ENCODE measurements at regions not wholly inside any gene's neighbourhood (a gene's known extent, or its start where the extent isn't known, plus 50 kb on each side); places are given as distances from the start of the nearest gene placed in this dataset.
"Not testable (repeated sequence)": the region's sequence is repeated elsewhere in the genome, so short reads cannot be mapped to it uniquely, and the experiment has no call there.

DNA sequence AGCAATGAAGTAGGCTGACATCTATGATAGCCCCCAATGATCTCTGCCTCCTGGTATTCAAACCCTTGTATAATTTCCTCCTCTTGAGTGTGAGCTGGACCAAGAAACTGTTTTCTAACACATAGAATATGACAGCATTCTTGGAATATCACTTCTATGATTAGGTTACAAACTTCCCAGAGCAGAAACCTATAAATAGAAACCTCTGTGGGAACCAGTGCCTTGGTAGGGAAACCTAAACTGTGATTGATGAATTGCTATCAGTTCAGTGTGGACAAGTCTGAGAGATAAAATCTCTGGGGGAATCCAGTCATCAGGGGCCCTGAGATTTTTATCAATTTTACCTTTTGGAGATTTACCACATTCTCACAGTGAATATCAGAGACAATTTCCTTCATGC lies 756.5 kb upstream of the AGA start:
- DNase-seq (ENCODE audit: low spot score), result no peak
- intact Hi-C loops (cut with DNase I), result no loop called here

DNA sequence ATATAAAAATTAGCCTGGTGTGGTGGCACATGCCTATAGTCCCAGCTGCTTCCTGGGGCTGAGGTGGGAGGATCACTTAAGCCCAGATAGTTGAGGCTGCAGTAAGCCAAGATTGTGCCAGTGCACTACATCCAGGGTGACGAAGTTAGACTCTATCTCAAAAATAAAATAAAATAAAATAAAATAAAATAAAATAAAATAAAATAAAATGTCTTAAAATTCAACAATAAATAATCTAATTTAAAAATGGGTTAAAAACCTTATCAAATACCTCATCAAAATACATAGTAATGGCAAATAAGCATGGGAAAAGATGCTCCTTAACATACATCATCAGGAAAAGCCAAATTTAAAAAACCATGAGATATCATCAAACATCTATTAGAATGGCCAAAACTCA lies 760.2 kb upstream of the AGA start:
- no peak for DNase-seq (ENCODE audit: low spot score)
- intact Hi-C loops (cut with DNase I), result no loop called here

DNA sequence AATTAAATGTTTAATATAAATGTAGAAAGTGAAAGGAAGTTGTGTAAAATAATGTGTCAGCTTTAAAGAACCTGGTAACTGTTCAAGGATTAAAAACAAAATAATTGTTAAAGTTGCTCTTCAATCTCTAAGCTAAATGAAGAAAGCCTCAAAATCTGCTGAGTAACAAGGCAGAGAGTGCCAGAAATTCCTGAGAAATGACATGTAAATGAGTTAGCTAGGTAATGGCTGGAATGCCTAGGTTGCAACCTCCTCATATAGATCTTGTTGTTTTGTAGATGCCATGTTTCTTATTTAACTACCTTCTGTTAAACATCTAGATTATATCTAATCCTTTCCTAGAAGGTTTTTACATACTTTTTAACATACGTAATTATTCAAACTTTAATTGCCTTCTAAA lies 763.6 kb upstream of the AGA start:
- intact Hi-C loops (cut with DNase I), result no loop called here
- no peak for DNase-seq (ENCODE audit: low spot score)

DNA sequence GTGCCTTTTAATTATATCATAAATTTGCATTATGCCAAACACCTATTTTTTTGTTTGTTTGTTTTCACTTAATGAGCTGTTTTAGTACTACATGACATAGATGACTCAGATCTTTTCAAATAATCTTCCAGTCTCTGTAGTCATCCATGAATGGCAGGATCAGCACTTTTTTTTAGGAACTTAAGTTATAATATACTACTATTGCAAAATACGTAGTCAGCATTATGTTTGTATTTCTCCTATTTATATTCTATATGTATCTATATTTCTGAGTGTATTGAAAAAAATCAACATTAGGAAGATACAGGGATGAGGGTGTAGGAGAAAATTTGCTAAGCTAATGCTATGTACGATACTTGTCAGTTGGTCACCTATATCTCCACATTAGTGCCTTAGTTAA lies 773.1 kb upstream of the AGA start:
- intact Hi-C loops (cut with DNase I), result no loop called here
- no peak for DNase-seq (ENCODE audit: low spot score)

DNA sequence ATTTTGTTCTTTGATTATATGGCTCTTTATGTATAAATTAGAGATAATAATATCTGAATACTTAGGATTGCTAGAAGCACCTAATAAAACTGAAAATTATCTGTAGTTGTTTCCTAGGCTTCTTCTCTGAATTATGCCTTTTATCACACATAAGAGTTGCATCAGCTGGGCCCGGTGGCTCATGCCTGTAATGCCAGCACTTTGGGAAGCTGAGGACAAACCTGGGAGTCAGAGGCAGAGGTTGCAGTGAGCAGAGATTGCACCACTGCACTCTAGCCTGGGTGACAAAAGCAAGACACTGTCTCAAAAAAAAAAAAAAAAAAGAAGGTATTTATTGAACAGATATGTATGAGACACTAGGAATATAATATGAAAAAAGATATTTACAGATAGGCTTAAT lies 773.5 kb upstream of the AGA start:
- intact Hi-C loops (cut with DNase I), result no loop called here
- DNase-seq (ENCODE audit: low spot score), result no peak

DNA sequence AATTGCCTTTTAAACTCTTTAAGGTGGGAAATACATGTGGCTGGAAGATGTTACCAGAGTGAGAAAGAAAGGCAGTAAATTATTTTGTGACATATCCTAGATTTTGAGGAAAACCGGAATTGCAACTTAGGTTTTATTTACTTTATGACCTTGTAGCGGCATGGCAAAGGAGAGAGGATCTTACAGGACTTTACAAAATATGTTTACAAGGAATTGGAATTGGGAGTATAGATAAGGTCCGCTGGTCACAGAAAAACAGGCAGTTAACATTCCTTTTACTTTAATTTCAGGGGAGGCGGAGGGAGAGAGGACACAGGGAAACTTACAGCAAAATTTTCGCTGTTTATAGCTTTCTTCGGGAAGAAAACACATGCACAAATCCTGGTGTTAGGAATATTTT lies 784.2 kb upstream of the AGA start:
- intact Hi-C loops (cut with DNase I); DNase-seq (ENCODE audit: low spot score): not testable (repeated sequence)

DNA sequence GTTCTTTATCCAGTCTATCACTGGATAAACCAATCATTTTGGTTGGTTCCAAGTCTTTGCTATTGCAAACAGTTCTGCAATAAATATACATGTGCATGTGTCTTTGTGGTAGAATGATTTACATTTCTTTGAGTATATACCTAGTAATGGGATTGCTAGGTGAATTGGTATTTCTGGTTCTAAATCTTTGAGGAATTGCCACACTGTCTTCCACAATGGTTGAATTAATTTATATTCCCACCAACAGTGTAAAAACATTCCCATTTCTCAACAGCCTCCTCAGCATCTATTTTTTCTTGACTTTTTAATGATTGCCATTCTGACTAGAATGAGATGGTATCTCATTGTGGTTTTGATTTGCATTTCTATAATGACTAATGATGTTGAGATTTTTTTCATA lies 791.7 kb upstream of the AGA start:
- DNase-seq (ENCODE audit: low spot score), result no peak
- intact Hi-C loops (cut with DNase I), result no loop called here

DNA sequence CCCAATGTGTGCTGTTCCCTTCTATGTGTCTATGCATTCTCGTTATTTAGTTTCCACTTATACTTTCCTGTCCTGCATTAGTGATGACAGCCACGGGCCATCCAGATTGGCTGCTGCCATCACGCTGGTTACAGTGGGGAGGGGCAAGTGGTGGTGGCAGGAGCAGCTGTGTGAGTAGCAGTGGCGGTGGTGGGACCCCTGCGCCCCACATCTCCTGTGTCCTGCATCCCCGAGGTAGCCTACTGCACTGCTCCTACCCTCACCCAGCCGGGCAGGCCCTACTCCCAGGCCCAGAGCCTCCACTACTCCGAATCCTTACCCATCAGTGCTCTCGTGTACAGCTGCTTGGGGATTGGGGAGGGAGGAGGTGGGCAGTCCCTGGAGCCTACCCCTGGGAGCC lies 798.7 kb upstream of the AGA start:
- DNase-seq (ENCODE audit: low spot score), result peak; percentile 68
- intact Hi-C loops (cut with DNase I), result no loop called here

DNA sequence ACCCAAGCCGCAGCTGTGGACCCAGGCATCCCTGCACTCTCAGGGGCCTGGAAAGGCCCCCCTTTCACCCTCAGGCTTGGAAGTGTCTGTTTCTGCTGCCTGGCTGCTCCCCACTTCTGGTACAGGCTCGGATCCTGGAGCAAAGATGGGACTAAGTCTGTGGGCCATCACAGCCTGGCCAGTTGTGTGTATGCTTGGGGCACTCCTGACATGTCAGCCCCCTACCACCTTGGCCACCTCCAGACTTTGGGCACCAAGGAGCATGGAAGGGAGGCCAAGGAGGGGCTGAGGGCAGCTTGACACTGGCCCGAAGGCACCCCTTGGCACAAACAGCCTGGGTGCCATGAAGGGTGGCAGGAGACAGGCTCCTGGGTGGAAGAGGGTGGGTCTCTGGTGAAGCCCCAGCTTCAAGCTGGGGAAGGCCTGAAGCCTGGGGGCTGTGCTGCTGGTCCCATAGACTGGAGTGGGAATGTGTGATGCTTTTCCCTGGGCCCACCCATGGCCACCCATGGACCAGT lies 799.4 kb upstream of the AGA start:
- intact Hi-C loops (cut with DNase I), result no loop called here
- DNase-seq (ENCODE audit: low spot score), result peak; percentile 53

DNA sequence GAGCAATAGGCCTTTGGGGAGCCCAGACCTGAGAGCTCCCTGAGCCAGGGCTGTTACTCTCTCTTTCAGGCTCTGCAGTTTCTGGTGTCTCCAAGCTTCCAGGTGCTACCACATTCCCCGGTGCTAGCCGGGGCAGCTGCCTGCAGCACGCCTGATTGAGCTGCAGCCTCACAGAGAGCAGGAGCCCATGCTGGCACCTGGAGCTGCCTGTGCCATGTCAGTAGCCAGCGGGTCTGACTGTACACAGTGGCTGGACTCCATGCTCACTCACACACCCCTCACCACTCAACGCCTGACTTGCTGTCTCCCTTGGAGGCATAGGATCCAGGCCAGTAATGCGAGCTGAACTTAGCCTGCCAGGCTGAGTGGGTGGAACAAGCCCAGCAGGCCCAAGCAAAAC lies 800.4 kb upstream of the AGA start:
- intact Hi-C loops (cut with DNase I), result no loop called here
- DNase-seq (ENCODE audit: low spot score), result no peak

DNA sequence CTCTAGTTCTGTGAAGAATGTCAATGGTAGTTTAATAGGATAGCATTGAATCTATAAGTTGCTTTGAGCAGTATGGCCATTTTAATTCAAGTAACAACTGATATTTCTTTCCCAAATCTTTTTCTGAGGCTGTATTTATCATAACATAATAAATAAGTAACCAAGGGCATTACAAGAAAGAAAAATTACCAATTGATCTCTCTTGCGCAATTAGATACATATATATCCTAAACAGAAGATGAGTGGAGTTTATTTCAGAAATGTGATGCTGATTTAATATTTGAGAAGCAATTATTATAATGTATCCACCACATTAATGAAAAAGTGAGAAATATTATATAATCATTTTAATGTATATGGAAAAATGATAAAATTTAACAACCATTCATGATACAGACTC lies 802.5 kb upstream of the AGA start:
- DNase-seq (ENCODE audit: low spot score), result no peak
- intact Hi-C loops (cut with DNase I), result no loop called here

DNA sequence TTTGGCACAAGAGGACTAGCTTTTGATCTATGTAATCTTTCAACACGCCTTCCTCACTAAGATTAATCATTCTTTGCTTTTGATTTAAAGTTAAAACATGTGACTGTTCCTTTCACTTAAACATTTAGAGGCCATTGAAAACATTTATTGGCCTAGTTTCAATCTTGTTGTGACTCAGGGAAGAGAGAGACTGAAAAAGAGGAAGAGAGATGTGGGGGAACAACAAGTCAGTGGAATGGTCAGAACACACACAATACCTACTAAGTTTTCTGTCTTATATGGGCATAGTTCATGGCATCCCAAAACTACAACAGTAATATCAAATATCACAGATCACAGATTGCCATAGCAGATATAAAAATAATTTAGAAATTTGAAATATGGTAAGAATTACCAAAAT lies 812.9 kb upstream of the AGA start:
- intact Hi-C loops (cut with DNase I), result no loop called here

DNA sequence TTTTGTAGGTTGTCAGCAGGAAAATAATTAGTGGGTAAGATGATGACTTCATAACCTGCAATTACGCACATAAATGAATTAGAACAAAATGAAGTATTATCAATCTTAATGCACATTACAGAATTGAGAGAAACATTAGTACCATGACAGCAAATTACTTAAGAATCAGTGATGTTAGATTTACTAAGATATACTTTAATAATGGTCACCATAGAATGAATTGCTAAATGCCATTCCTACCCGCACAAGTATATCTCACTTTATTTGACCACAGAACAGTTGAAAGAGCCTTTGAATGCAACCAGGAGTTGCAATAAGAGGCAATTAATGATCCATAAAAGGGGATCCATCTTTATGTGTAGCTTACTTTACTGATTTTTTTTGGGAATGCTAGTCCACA lies 816.4 kb upstream of the AGA start:
- DNase-seq (ENCODE audit: low spot score), result no peak
- intact Hi-C loops (cut with DNase I), result no loop called here

More for the DNA sequence above, 812.9 kb upstream of the AGA start:
- DNase-seq (ENCODE audit: low spot score), result no peak

DNA sequence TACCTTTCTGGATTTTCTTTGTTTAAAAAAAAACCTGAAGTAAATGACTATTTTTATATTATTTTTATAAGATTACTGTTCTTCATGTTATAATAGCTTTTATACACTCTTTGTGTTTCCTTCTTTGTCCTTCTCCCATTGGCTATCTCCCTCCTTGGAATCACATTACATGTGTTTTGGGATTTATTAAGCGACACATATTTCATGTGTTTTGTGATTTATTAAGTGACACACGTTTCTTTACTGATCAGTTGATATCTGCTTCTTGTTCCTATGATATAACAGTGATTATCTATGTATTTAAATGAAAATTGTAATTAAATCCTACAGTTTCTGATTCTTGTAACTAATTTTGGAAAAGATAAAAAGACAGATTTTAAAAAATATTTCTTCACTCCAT lies 817.3 kb upstream of the AGA start:
- intact Hi-C loops (cut with DNase I), result no loop called here
- DNase-seq (ENCODE audit: low spot score), result no peak

DNA sequence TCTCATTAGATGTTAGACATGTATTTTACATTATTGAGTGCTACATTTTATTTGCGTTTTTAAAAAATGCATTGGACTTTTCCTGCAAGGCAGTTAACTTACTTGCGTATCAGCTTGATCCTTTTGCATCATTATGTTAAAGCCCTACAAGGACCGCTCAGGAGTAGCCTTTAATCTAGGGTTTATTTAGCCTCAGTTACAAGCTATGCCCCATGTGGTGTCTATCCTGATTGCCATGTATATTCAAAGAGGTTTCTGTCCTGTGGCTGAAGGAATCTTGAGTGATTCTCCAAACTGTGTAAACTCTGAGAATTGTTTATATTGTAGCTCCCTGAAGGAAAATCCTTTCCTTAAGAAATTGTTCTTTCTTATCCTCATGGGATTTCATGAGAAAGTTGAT lies 821.8 kb upstream of the AGA start:
- no peak for DNase-seq (ENCODE audit: low spot score)
- intact Hi-C loops (cut with DNase I), result no loop called here

DNA sequence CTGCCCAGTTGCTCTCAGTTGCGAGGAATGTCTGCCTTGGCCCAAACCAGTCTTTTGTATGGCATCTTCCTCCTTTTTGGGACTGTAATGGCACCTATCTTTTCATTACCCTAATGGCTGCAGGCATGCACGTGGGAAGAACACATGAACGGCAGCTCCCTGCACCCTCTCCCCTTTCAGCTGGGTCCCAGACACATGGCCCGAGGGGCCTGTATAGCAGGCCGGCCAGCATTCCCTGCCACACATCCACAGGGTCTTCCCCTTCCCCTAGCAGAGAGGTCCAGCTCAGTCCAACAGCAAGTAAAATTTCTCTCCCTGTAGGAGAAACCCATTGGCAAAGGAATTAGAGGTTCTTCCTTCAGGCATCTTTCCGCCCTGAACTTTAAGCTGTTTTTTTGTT lies 829.1 kb upstream of the AGA start:
- intact Hi-C loops (cut with DNase I), result no loop called here
- DNase-seq (ENCODE audit: low spot score), result no peak

DNA sequence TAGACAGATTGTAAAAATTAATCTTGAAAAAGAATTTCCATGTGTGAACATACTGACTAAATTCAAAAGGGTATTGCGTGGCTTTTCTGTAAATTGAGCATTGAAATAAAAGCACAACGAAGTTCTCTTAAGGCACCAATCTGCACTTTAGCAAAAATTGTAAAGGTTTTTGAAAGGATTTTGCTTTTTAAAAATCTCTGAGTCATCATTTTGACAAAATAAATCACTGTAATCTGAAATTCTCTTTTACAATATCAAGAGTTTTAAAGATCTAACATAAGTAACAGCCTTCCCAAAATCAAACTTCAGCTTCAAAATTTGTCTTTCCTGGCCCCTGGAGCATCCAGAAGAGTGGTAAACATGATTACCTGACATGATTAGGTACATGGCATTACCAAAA lies 830.9 kb upstream of the AGA start:
- intact Hi-C loops (cut with DNase I), result no loop called here
- DNase-seq (ENCODE audit: low spot score), result no peak

DNA sequence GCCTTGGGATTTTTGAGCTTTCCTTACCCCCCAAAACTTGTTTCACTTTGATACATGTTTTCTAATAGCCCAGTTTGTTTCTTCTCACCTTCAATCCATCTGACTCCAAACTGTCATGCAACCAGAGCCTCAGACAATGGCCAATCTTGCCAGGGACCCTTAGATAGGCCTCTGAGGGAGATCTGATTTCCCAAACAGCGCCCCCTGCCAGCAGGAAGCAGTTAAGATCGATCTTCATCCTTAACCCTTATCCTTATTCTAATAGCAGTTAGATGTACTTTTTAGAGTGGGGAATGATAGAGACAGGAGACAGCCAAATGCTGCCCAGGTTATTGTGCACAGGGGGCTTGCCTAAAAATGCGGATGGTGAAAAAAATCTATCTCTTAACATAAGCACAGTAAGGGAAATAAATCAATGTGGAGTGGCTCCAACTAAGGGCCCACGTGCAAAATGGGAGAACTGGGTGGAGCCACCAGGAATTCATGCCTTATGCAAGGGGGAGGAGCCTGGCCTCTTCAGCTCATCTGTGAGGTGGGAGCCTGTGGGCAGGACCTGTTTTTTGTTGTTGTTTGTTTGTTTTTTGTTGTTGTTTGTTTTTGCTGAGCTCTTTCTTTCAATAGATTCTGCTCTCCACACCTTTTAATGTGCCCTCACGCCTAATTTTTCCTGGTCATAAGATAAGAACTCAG lies 833.6 kb upstream of the AGA start:
- intact Hi-C loops (cut with DNase I), result no loop called here
- DNase-seq (ENCODE audit: low spot score), result no peak

DNA sequence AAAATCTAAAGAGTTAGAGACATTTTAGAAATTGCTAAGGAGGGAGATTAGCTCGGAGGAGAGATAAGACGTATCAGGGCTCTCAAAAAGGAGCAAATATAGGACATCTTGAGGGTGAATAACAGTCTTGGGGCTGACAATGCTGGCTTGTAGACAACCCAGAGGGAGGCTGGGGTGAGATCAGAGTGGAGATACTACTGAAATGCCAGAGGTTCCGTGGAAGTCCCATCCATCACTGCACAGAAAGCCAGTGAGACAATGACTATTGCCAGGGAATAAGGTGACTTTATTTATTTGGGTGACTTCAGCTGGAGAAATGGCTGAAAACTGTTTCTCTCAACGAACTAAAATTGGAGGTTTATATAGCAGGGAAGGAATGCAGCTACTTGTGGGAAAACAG lies 838.1 kb upstream of the AGA start:
- DNase-seq (ENCODE audit: low spot score), result no peak
- intact Hi-C loops (cut with DNase I), result no loop called here

DNA sequence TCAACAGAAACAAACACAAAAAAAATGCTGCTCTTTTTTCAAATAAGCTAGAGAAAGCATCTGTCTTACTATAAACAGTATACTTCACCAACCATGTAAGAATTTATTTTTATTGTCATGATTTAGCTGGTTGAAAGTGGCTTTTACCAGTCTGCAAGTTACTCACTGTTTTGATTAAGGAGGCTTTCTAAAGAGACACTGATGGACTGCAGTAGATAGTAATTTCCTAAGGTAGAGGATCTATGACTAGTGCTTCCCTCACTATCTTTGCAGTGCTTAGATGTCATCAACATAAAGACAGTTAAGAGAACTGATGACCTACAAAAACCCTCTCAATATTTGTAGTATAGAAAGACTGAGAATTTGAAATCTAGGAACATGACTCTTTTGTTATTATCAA lies 846.2 kb upstream of the AGA start:
- intact Hi-C loops (cut with DNase I), result no loop called here

DNA sequence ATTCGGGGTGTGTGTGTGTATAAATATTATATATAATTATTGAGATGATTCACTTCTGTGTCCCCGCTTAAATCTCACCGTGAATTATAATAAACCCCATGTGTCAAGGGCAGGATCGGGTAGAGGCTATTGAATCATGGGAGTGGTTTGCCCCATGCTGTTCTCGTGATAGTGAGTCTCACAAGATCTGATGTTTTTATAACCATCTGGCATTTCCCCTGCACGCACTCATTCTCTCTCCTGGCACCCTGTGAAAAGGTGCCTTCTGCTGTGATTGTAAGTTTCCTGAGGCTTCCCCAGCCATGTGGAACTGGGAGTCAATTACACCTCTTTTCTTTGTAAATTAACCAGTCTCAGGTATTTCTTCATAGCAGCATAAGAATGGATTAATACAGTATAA lies 851.4 kb upstream of the AGA start:
- intact Hi-C loops (cut with DNase I), result no loop called here

More for the DNA sequence above, 846.2 kb upstream of the AGA start:
- DNase-seq (ENCODE audit: low spot score), result no peak

DNA sequence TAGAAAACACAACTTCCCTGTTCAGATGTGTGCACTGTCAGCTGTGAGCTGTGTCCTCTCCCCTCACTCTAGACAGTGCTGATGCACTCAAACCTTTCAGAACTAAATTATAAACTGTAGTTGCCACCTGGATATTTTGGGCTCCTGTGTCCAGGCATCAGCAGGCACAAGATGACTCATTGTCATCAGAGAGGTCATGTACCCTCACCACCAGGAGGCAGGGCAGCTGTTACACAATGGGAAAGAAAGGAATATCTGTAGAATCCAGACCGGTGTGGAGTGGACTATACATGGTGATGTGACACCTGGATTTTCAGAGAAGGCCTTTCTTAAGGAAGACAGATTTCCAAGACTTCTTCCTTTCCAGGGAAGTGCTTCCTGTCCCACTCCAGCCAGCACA lies 854.4 kb upstream of the AGA start:
- intact Hi-C loops (cut with DNase I), result no loop called here
- no peak for DNase-seq (ENCODE audit: low spot score)

More for the DNA sequence above, 851.4 kb upstream of the AGA start:
- no peak for DNase-seq (ENCODE audit: low spot score)

Data from posterior vena cava (tissue), 2 donors.